ENCODE measurements at regions not wholly inside any gene's neighbourhood (a gene's known extent, or its start where the extent isn't known, plus 50 kb on each side); places are given as distances from the start of the nearest gene placed in this dataset.

DNA sequence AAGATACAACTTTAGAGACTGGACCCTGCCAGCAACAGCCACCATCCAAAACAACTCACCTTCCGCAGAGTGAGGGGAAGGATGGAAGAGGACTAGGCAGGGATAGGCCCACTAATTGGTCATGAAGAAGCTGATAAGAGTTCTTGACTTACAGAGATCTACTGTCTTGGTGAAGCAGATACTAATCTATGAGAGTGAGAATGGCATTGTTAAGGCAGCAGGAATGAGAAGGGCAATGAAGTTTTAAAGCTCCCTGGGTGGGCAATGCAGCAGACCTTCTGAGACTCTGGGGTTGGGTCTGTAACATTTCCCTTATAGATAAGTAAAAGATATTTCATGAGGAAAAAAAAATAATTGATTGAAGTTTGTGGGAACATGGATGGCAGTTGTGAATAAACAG lies 63.7 kb downstream of the KLF12 start:
- no peaks in the 10 kb centered on the region for H3K4me1 ChIP-seq (ENCODE audit: insufficient read depth, insufficient read length)
- no peak overlapping the region for H3K4me3 ChIP-seq (ENCODE audit: insufficient read length, low read depth)
- no peaks in the 10 kb centered on the region for H3K27me3 ChIP-seq (ENCODE audit: insufficient read depth, insufficient read length)
- no peak for DNase-seq (ENCODE audit: low read depth, low spot score)
- TF ChIP-seq YY1 (IDR thresholded peaks at IDR 0.05; ENCODE audit: insufficient read depth, insufficient read length) (no peak), ZNF274 (IDR thresholded peaks at IDR 0.05; ENCODE audit: low read depth, low read length) (no peak), SUZ12 (IDR thresholded peaks at IDR 0.05; ENCODE audit: extremely low read depth, insufficient read depth, insufficient read length) (no peak)
- H3K9me3 ChIP-seq (ENCODE audit: insufficient read depth, low read length), result no peaks in the 10 kb centered on the region
- H3K36me3 ChIP-seq (ENCODE audit: insufficient read depth, insufficient read length, low read length), result no peaks in the 10 kb centered on the region
- no peak overlapping the region for H3K9ac ChIP-seq (ENCODE audit: insufficient read length, low read depth)

DNA sequence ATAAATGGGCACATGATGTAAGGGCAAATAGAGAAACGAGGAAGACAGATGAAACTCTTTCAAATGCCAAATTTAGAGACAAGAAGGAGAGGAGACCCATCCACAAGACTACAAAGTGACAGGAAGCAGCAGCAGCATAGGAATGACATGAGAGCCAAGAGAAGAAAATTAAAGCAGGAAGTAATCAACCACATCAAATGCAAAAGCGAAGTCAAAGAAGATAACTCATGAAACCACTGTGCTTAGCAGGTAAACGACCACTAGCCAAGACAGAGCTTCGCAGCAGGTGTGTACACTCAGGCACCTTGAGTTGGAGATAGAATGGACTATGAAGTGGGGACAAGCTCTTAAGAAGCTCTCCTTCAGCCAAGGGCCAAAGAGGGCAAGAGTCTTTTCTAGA lies 64.1 kb downstream of the KLF12 start:
- no peaks in the 10 kb centered on the region for H3K9me3 ChIP-seq (ENCODE audit: insufficient read depth, low read length)
- H3K27me3 ChIP-seq (ENCODE audit: insufficient read depth, insufficient read length), result no peaks in the 10 kb centered on the region
- H3K36me3 ChIP-seq (ENCODE audit: insufficient read depth, insufficient read length, low read length), result no peaks in the 10 kb centered on the region
- no peak for DNase-seq (ENCODE audit: low read depth, low spot score)
- TF ChIP-seq ZNF274 (IDR thresholded peaks at IDR 0.05; ENCODE audit: low read depth, low read length) (no peak), YY1 (IDR thresholded peaks at IDR 0.05; ENCODE audit: insufficient read depth, insufficient read length) (no peak), SUZ12 (IDR thresholded peaks at IDR 0.05; ENCODE audit: extremely low read depth, insufficient read depth, insufficient read length) (no peak)
- no peaks in the 10 kb centered on the region for H3K4me1 ChIP-seq (ENCODE audit: insufficient read depth, insufficient read length)
- no peak overlapping the region for H3K4me3 ChIP-seq (ENCODE audit: insufficient read length, low read depth)
- H3K9ac ChIP-seq (ENCODE audit: insufficient read length, low read depth), result no peak overlapping the region

DNA sequence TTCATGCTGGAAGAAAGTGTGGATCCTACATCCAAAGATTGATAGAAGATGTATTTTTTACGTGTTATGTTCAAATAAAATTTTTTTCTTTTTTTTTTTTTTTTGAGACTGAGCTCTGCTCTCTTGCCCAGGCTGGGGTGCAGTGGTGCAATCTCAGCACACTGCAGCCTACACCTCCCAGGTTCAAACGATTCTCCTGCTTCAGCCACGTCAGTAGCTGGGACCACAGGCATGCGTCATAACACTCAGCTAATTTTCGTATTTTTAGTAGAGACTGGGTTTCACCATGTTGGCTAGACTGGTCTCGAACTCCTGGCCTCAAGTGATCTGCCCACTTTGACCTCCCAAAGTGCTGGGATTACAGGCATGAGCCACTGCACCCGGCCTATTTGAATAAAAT lies 65.7 kb downstream of the KLF12 start:
- no peak overlapping the region for H3K9ac ChIP-seq (ENCODE audit: insufficient read length, low read depth)
- no peak for DNase-seq (ENCODE audit: low read depth, low spot score)
- no peaks in the 10 kb centered on the region for H3K27me3 ChIP-seq (ENCODE audit: insufficient read depth, insufficient read length)
- TF ChIP-seq SUZ12 (IDR thresholded peaks at IDR 0.05; ENCODE audit: extremely low read depth, insufficient read depth, insufficient read length), result no peak
- TF ChIP-seq ZNF274 (IDR thresholded peaks at IDR 0.05; ENCODE audit: low read depth, low read length), result no peak
- no peak for TF ChIP-seq YY1 (IDR thresholded peaks at IDR 0.05; ENCODE audit: insufficient read depth, insufficient read length)
- no peaks in the 10 kb centered on the region for H3K36me3 ChIP-seq (ENCODE audit: insufficient read depth, insufficient read length, low read length)
- no peak overlapping the region for H3K4me3 ChIP-seq (ENCODE audit: insufficient read length, low read depth)
- no peaks in the 10 kb centered on the region for H3K4me1 ChIP-seq (ENCODE audit: insufficient read depth, insufficient read length)
- H3K9me3 ChIP-seq (ENCODE audit: insufficient read depth, low read length), result no peaks in the 10 kb centered on the region

DNA sequence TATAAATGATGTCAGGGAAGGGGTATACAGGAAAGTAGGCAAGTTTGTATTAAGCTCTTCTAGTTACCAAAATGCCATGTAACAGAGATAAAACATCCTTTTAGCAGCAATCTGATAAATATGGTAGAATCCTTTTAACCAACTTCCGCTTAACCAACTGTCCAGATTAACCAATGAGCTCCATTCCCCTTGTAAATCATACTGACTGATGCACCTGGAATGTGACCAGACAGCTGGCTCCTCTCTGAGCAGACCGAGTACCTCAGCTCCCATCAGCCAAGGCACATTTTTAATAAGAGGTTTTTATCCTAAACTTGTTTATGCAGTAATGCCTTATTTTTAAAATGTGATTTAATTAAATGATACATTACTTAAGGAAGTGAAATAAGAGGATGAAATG lies 66.4 kb downstream of the KLF12 start:
- no peak overlapping the region for H3K4me3 ChIP-seq (ENCODE audit: insufficient read length, low read depth)
- TF ChIP-seq SUZ12 (IDR thresholded peaks at IDR 0.05; ENCODE audit: extremely low read depth, insufficient read depth, insufficient read length), result no peak
- TF ChIP-seq YY1 (IDR thresholded peaks at IDR 0.05; ENCODE audit: insufficient read depth, insufficient read length), result no peak
- TF ChIP-seq ZNF274 (IDR thresholded peaks at IDR 0.05; ENCODE audit: low read depth, low read length), result no peak
- H3K4me1 ChIP-seq (ENCODE audit: insufficient read depth, insufficient read length), result no peaks in the 10 kb centered on the region
- H3K9me3 ChIP-seq (ENCODE audit: insufficient read depth, low read length), result no peaks in the 10 kb centered on the region
- DNase-seq (ENCODE audit: low read depth, low spot score), result no peak
- no peaks in the 10 kb centered on the region for H3K36me3 ChIP-seq (ENCODE audit: insufficient read depth, insufficient read length, low read length)
- H3K9ac ChIP-seq (ENCODE audit: insufficient read length, low read depth), result no peak overlapping the region
- H3K27me3 ChIP-seq (ENCODE audit: insufficient read depth, insufficient read length), result no peaks in the 10 kb centered on the region

DNA sequence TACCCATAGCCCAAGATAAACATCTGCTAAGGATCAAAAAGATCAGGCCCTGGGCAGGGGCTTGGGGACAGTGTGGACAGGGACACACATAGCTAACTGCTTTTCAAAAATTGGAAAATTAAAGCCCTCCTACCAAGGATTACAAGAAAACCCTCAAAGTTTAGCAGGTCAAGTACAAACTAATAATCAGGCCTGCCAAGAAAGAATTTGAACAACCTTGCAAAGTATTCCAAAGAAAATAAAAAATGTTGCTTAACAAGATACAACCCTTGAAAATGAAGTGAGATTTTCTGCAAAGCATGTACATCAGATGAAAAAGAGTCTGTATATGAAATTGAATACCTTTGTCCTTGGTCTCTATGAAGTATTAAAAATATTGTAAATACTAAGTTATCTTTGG lies 67.3 kb downstream of the KLF12 start:
- Histone ChIP-seq H3K36me3 (ENCODE audit: insufficient read depth, insufficient read length, low read length) (no peaks in the 10 kb centered on the region), H3K4me1 (ENCODE audit: insufficient read depth, insufficient read length) (no peaks in the 10 kb centered on the region), H3K9me3 (ENCODE audit: insufficient read depth, low read length) (no peaks in the 10 kb centered on the region), H3K4me3 (ENCODE audit: insufficient read length, low read depth) (no peak overlapping the region), H3K27me3 (ENCODE audit: insufficient read depth, insufficient read length) (no peaks in the 10 kb centered on the region), H3K9ac (ENCODE audit: insufficient read length, low read depth) (no peak overlapping the region)
- no peak for DNase-seq (ENCODE audit: low read depth, low spot score)
- TF ChIP-seq SUZ12 (IDR thresholded peaks at IDR 0.05; ENCODE audit: extremely low read depth, insufficient read depth, insufficient read length), result no peak
- TF ChIP-seq YY1 (IDR thresholded peaks at IDR 0.05; ENCODE audit: insufficient read depth, insufficient read length), result no peak
- TF ChIP-seq ZNF274 (IDR thresholded peaks at IDR 0.05; ENCODE audit: low read depth, low read length), result no peak

DNA sequence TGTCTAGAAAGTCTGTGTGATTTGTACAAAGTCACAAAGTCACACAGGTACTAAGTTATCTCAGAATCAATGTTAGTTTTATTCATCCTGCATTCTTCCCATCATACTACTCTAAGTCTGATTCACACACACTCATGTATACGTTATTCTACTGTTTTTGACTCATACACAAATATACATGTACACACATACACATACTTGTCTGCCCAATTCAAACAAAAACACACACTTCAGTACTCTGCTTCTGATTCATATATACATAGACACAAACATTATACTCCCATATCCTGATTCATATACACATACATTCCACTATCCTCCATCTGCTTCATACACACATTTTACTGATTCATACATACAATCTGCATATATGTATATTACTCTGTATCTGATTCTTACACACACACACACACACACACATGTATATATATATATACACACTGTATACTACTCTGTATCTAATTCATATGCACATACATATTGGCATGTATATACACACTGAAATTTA lies 69.3 kb downstream of the KLF12 start:
- Histone ChIP-seq H3K36me3 (ENCODE audit: insufficient read depth, insufficient read length, low read length) (no peaks in the 10 kb centered on the region), H3K9ac (ENCODE audit: insufficient read length, low read depth) (no peak overlapping the region), H3K9me3 (ENCODE audit: insufficient read depth, low read length) (no peaks in the 10 kb centered on the region), H3K4me1 (ENCODE audit: insufficient read depth, insufficient read length) (no peaks in the 10 kb centered on the region), H3K4me3 (ENCODE audit: insufficient read length, low read depth) (no peak overlapping the region), H3K27me3 (ENCODE audit: insufficient read depth, insufficient read length) (no peaks in the 10 kb centered on the region)
- TF ChIP-seq YY1 (IDR thresholded peaks at IDR 0.05; ENCODE audit: insufficient read depth, insufficient read length) (no peak), ZNF274 (IDR thresholded peaks at IDR 0.05; ENCODE audit: low read depth, low read length) (no peak), SUZ12 (IDR thresholded peaks at IDR 0.05; ENCODE audit: extremely low read depth, insufficient read depth, insufficient read length) (no peak)
- DNase-seq (ENCODE audit: low read depth, low spot score), result no peak

DNA sequence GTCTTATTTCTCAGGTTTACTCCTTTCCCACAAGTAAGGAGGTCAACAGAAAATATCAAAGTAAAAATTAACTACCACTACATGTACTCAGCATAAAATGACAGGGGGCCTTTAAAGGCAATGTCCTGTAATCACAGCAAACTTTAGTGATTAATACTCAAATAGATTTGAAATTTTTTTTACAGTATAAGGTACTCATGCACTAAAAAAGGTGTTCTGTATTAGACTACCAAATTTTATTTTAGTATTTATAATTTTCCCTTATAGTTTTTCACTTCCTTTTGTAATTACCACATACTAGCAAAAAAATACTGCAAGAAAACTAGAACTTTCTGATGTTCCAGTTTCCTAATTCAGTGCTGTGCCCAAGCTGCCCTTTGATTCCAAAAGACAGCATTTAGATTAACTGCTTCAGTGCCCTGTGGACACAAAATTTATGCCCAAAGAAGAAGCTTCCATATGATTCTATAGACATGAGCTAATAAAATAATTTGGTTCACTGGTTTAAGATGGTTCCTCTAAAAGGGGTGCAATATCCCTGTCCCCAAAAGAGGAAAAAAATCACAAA lies 70.6 kb downstream of the KLF12 start:
- DNase-seq (ENCODE audit: low read depth, low spot score), result no peak
- Histone ChIP-seq H3K4me1 (ENCODE audit: insufficient read depth, insufficient read length) (no peaks in the 10 kb centered on the region), H3K4me3 (ENCODE audit: insufficient read length, low read depth) (no peak overlapping the region), H3K9ac (ENCODE audit: insufficient read length, low read depth) (no peak overlapping the region), H3K36me3 (ENCODE audit: insufficient read depth, insufficient read length, low read length) (no peaks in the 10 kb centered on the region), H3K27me3 (ENCODE audit: insufficient read depth, insufficient read length) (no peaks in the 10 kb centered on the region), H3K9me3 (ENCODE audit: insufficient read depth, low read length) (no peaks in the 10 kb centered on the region)
- TF ChIP-seq SUZ12 (IDR thresholded peaks at IDR 0.05; ENCODE audit: extremely low read depth, insufficient read depth, insufficient read length), result no peak
